Loucy (cell line): ENCODE measurements at regions not wholly inside any gene's neighbourhood (a gene's known extent, or its start where the extent isn't known, plus 50 kb on each side); places are given as distances from the start of the nearest gene placed in this dataset.

Source experiments
- H2AFZ ChIP-seq: fragments of 200-600 bp; sonication (generic); 2 replicates; pipeline ENCODE4 v1.6.0; 2016; ENCODE audit warnings: antibody characterized with exemption, mild to moderate bottlenecking, low read length, moderate library complexity
- H3F3A ChIP-seq: fragments of 200-600 bp; 2 replicates; pipeline ENCODE4 v1.6.0; 2016; ENCODE audit warnings: antibody characterized with exemption, low read depth, mild to moderate bottlenecking
- H3K27me3 ChIP-seq: fragments of 200-600 bp; sonication (generic); 2 replicates; pipeline ENCODE4 v1.6.1; 2014; ENCODE audit warnings: low read length, mild to moderate bottlenecking; ENCODE audit not compliant: insufficient read depth, poor library complexity, severe bottlenecking
- H3K36me3 ChIP-seq: fragments of 200-600 bp; sonication (generic); 2 replicates; pipeline ENCODE4 v1.6.1; 2016; ENCODE audit warnings: low read length; ENCODE audit not compliant: insufficient read depth
- H3K4me1 ChIP-seq: fragments of 200-600 bp; sonication (generic); 2 replicates; pipeline ENCODE4 v1.5.1; 2014; ENCODE audit warnings: low read length, mild to moderate bottlenecking; ENCODE audit not compliant: insufficient read depth, poor library complexity, severe bottlenecking
- H3K4me2 ChIP-seq: fragments of 200-600 bp; sonication (generic); 2 replicates; pipeline ENCODE4 v1.6.0; 2014; ENCODE audit warnings: antibody characterized with exemption, low read length, low read depth, mild to moderate bottlenecking; ENCODE audit not compliant: poor library complexity, severe bottlenecking
- H3K4me3 ChIP-seq: fragments of 200-600 bp; sonication (generic); 2 replicates; pipeline ENCODE4 v1.5.1; 2014; ENCODE audit warnings: low read length, mild to moderate bottlenecking, mixed read lengths; ENCODE audit not compliant: poor library complexity, severe bottlenecking
- H3K79me2 ChIP-seq: fragments of 200-600 bp; sonication (generic); 2 replicates; pipeline ENCODE4 v1.6.1; 2014; ENCODE audit warnings: low read length; ENCODE audit not compliant: insufficient read depth
- H3K9ac ChIP-seq: fragments of 200-600 bp; sonication (generic); 2 replicates; pipeline ENCODE4 v1.6.0; 2014; ENCODE audit warnings: mild to moderate bottlenecking, low read depth, low read length, moderate library complexity; ENCODE audit not compliant: poor library complexity, severe bottlenecking
- H3K9me2 ChIP-seq: fragments of 200-600 bp; sonication (generic); replicated peaks from 2 replicates; pipeline ENCODE4 v1.6.1; 2016; ENCODE audit warnings: low read depth, low read length, mixed read lengths
- H3K9me3 ChIP-seq: fragments of 200-600 bp; sonication (generic); 2 replicates; pipeline ENCODE4 v1.6.1; 2014; ENCODE audit warnings: mild to moderate bottlenecking, antibody characterized with exemption, low read length, low read depth; ENCODE audit not compliant: insufficient read depth
- H4K20me1 ChIP-seq: fragments of 200-600 bp; sonication (generic); 2 replicates; pipeline ENCODE4 v1.6.0; 2014; ENCODE audit warnings: antibody characterized with exemption, low read length, mild to moderate bottlenecking; ENCODE audit not compliant: insufficient read depth, poor library complexity, severe bottlenecking
- EZH2phosphoT487 ChIP-seq: fragments of 200-600 bp; IDR thresholded peaks from 2 replicates; pipeline ENCODE4 v1.6.1; 2018; ENCODE audit warnings: antibody characterized with exemption, mild to moderate bottlenecking, moderate library complexity, borderline replicate concordance
- TF ChIP-seq, protein P1 (sequence below): fragments of 200-600 bp; sonication (generic); conservative IDR thresholded peaks from 2 replicates; pipeline ENCODE4 v1.5.1; 2014; ENCODE audit warnings: mild to moderate bottlenecking, antibody characterized with exemption, low read length

- Histone ChIP-seq H3K27me3 (no peaks in the 10 kb centered on the region), H3K9me3 (no peaks in the 10 kb centered on the region), H3K79me2 (no peaks in the 10 kb centered on the region), H3K36me3 (no peaks in the 10 kb centered on the region), H3K4me1 (no peaks in the 10 kb centered on the region), H4K20me1 (no peaks in the 10 kb centered on the region), H3K4me2 (no peak overlapping the region), H3K9me2 (no peaks in the 10 kb centered on the region), H3K4me3 (no peak overlapping the region), H3K9ac (no peak overlapping the region), H3F3A (no peaks in the 10 kb centered on the region), H2AFZ (no peak overlapping the region)
- TF ChIP-seq, protein P1, sequence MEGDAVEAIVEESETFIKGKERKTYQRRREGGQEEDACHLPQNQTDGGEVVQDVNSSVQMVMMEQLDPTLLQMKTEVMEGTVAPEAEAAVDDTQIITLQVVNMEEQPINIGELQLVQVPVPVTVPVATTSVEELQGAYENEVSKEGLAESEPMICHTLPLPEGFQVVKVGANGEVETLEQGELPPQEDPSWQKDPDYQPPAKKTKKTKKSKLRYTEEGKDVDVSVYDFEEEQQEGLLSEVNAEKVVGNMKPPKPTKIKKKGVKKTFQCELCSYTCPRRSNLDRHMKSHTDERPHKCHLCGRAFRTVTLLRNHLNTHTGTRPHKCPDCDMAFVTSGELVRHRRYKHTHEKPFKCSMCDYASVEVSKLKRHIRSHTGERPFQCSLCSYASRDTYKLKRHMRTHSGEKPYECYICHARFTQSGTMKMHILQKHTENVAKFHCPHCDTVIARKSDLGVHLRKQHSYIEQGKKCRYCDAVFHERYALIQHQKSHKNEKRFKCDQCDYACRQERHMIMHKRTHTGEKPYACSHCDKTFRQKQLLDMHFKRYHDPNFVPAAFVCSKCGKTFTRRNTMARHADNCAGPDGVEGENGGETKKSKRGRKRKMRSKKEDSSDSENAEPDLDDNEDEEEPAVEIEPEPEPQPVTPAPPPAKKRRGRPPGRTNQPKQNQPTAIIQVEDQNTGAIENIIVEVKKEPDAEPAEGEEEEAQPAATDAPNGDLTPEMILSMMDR, result no peak
- TF ChIP-seq EZH2phosphoT487, result no peak
These were observed 143.0 kb upstream of the NRBF2 start for GRCh38 chr10:62990126-62990525.

DNA sequence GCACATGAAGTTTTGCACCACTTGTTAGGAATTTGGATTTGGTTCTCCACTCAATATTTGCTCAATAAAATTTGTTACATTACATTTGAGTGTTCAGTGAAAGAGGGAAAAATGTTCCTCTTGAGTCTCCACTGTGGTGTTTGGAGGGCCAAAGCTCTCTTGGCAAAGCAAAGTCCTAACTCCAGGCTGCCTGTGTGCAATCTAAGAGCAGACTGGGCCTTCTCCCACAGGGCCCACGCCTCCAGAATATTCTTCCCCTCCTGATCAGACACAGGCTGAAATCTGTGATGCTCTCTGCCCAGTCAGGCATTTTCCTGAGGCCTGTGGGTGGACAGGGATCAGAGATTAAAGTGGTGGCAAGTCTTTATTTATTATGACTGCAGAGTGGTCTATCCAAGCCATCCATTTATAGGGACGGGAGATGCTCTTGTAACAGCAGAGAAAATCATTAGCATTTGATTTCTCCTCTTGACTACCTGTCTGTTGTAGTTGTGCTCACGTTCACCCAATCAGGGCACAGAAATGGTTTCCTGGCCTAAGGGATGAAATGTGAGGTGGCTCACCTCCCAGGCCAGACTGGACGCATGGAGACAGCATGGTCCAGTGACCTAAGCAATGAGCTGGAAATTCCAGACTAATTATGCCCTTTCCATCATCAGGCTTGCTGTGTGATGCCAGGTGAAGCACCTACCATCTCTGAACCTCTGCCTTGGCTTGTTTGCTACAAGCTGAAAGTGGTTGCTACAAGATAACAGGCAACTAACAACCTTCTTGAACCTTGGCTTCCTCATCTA lies 147.1 kb upstream of the NRBF2 start:
- no peak for TF ChIP-seq EZH2phosphoT487
- TF ChIP-seq, protein P1, result no peak
- no peaks in the 10 kb centered on the region for H3K9me3 ChIP-seq
- no peak overlapping the region for H2AFZ ChIP-seq
- H4K20me1 ChIP-seq, result no peaks in the 10 kb centered on the region
- no peaks in the 10 kb centered on the region for H3F3A ChIP-seq
- no peak overlapping the region for H3K9ac ChIP-seq
- H3K4me1 ChIP-seq, result no peaks in the 10 kb centered on the region
- H3K9me2 ChIP-seq, result no peaks in the 10 kb centered on the region
- no peak overlapping the region for H3K4me3 ChIP-seq
- no peak overlapping the region for H3K4me2 ChIP-seq
- no peaks in the 10 kb centered on the region for H3K27me3 ChIP-seq
- no peaks in the 10 kb centered on the region for H3K36me3 ChIP-seq
- H3K79me2 ChIP-seq, result no peaks in the 10 kb centered on the region

DNA sequence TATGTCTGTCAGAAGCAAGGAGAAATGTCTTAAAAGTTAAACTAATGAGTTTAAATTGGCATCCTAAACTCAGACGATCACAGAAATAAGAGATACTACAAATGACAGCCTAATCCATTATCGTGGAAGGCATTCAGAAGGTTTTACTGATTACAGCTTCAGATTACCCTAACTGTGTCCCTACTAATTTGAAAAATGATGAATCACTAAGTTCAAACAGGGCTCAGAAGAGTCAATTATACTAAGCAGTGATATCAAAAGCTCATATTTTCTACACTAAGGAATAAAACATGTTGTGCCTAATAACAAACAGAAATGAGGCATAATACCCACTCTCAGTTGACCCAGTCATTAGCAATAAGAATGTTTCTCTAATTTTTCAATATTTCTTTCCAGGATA lies 152.0 kb upstream of the NRBF2 start:
- no peak overlapping the region for H3K9ac ChIP-seq
- H2AFZ ChIP-seq, result no peak overlapping the region

More for the DNA sequence above, 152.0 kb upstream of the NRBF2 start:
- no peaks in the 10 kb centered on the region for H3K4me1 ChIP-seq
- H3K9me2 ChIP-seq, result no peaks in the 10 kb centered on the region
- H3K9me3 ChIP-seq, result no peaks in the 10 kb centered on the region
- no peaks in the 10 kb centered on the region for H3K27me3 ChIP-seq
- TF ChIP-seq, protein P1, result no peak
- TF ChIP-seq EZH2phosphoT487, result no peak
- H3K4me2 ChIP-seq, result no peak overlapping the region
- no peaks in the 10 kb centered on the region for H3F3A ChIP-seq
- H3K4me3 ChIP-seq, result no peak overlapping the region
- H3K36me3 ChIP-seq, result no peaks in the 10 kb centered on the region
- no peaks in the 10 kb centered on the region for H4K20me1 ChIP-seq
- H3K79me2 ChIP-seq, result no peaks in the 10 kb centered on the region
